Cerebellar cortex (tissue), 1 donor: ENCODE measurements at regions not wholly inside any gene's neighbourhood (a gene's known extent, or its start where the extent isn't known, plus 50 kb on each side); places are given as distances from the start of the nearest gene placed in this dataset.

Source experiments
- DNase-seq: peaks from one replicate; pipeline ENCODE4 v3.0.0-alpha.2; 2015; ENCODE audit warnings: low spot score

DNA sequence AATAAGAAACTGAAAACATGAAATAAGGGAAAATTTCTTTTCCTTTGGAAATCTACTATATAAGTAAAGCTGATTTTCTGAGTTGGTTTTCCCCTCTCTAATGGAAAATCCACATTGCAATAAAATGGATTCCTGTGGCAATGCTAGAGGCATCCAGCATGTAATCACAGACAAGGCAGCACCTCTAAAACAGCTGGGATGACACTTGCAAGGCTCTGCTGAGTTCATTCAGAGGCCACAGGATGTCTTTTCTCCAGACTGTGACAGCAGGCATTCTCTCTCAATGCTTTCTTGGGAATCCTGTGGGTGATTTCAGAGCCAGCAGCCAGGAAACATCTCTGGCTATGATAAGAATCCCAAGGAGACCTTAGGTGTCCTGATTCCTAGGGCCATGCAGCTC, 201.3 kb upstream of the BLID start:
- DNase-seq = no peak

GRCh38 chr11:122313581-122313980, 197.6 kb upstream of the BLID start:
- DNase-seq = no peak

- no peak for DNase-seq
These were observed 195.3 kb upstream of the BLID start for GRCh38 chr11:122311216-122311755.

DNA sequence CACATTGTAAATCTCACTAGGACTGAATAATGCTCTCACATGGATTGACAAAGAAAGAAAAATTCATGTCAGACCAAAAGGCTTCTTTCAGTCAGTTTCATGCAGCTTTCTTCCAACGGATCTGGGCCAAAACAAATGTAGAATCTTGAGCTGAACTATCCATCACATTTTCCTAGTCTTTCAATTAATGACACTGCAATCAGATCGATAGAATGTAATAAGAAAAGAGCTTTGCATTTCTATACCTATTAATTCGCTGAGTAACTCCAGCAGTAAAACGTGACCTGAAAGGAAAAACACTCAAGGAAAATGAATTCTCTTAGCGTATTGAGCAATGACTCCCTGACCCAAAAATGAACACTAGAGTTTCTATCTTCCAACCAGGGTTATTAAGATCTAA, 194.8 kb upstream of the BLID start:
- DNase-seq = no peak

DNA sequence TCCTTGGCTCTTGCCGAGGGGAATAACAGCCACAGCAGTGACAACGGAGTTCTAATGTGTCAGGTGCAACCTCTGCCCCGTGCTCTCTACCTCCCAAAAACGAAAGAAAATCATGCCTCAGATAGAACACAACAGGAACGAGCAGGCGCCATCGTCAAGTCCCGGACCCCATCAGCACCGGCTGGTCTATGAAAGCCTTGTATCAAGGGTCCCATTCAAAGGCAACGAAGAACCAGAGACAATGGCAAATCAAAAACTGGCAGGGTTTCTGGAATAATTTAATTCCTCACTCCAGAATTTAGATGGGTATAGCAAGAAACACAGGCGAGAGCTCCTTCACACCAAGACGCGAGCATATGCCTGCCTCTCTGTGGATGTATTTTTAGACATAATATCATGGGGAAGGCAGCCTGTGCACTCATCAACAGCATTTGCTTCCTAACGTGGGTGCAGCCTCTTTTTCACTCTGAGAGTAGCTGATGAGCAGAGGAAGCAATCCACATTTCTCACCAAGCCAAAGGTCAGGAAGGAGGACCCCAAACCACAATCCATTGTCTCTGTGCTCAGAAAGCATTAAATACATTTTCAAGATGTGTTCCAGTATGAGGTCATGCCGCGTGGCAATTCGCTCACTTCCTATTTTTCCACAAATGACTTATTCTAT, 193.4 kb upstream of the BLID start:
- DNase-seq = peak; percentile 1

- DNase-seq = no peak
These were observed 192.2 kb upstream of the BLID start for GRCh38 chr11:122308226-122308625.

DNA sequence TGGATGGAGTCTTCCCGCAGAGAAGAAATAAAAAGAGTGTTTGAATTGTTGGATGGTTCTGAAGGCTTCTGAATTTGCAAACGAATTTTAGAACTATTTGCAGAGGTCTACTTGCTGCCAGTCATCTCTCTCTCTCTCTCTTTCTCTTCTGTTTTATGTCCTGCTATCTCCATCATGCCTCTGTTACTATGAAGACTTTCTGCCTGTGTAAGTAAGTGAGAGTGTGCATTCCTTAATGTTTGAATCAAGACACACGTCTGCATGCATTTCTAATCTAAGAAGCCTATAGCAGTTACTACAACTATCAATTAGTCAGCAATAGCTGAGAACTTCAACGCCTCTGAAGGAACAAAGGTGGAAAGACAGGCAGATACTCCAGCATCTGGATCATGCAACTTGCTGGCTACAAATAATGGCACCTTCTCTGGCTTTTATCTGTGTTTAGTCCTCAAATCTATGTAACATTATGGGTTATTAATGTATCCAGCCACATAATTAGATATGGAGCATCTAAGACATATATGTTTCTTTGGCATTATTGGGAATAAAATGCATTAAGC, 191.5 kb upstream of the BLID start:
- DNase-seq = no peak

- no peak for DNase-seq
These were observed 190.9 kb upstream of the BLID start for GRCh38 chr11:122306831-122307391.

DNA sequence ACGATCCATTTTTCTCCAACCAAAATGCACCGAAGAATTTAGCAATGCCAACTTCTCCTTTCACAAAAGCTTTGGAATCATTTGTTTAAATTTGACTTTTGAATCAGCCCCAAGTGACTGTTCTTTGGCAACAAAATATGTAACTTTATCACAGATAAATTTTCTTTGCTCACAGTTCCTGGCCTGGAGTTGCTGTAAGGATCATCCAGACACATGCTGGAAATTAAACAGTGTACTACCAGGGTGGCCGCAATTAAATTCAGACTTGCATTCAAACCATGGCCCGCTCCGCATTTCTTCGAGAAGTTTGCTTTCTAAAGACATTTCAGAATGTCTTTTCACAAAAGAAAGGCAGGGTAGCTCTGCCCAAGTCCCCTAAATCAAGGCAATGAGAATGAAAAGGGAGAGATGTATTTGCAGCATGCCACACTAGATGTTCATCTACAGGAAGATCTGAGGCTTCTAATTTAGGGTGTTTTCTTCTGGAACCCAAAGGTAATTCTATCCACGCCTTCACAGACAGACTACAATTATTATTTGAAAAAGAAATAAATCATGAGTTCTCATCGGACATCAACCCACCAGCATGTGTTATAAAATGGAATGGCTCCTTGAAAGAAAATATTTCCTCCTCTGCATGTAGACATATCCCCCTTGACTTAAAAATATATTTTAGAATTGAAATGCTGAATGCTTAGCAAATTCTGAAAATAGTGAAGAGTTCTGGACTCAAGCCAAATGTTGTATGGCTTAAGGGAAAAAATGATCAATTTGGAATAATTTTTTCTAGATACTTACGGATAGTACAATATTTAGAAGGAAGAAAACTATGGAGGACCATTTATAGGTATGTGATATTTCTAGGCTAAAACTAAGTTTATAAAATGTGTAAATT, 189.7 kb upstream of the BLID start:
- no peak for DNase-seq

GRCh38 chr11:122304973-122305372, 189.0 kb upstream of the BLID start:
- DNase-seq = no peak

- no peak for DNase-seq
These were observed 188.3 kb upstream of the BLID start for GRCh38 chr11:122304306-122304705.

- DNase-seq = no peak
These were observed 178.0 kb upstream of the BLID start for GRCh38 chr11:122294041-122294440.

- DNase-seq = no peak
These were observed 177.4 kb upstream of the BLID start for GRCh38 chr11:122293296-122294023.

- DNase-seq = no peak
These were observed 171.4 kb upstream of the BLID start for GRCh38 chr11:122287401-122287800.

DNA sequence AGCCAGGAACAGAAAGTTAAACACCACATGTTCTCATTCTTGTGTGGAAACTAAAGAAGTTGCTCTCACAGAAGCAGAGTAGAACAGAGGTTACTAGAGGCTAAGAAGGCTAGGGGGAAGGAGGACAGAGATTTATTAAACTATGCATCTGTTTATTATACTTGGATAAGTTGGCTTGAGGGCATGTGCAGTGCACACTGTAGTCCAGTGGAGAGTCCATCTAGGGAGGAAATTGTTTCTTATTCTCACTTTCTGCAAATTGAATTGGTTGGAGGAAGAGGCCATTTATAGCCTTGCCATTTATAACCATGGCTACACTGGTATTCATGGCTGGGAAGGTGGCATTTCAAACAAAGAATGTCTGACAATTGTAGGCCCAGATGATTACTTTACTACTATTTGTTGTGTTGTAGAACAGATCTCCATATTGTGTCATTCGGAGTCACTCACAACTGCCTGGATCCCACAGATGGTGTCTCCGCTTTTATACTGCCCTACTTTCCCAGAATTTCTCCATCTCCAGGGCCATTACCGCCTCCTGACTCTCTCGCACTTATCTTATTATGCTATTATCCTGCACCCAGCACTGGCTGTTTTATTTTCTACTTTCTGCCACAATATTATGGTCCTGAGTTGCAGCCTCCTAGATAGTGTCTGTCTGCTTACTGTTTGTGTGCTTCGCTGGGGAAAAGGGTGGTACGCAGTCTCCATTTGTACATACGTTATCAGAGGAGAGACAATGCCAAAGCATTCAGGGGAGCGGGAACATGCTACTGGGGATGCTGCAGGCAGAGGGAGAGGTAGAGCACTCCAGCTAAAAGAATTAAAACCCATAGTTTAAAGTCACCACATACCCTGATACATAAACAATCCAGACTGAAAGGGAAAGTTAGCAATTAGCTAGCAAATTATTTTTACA, 169.3 kb upstream of the BLID start:
- DNase-seq = no peak

GRCh38 chr11:122280870-122281269, 164.9 kb upstream of the BLID start:
- no peak for DNase-seq

- no peak for DNase-seq
These were observed 163.2 kb upstream of the BLID start for GRCh38 chr11:122279194-122279593.

GRCh38 chr11:122277493-122277892, 161.5 kb upstream of the BLID start:
- no peak for DNase-seq

GRCh38 chr11:122276221-122276620, 160.2 kb upstream of the BLID start:
- no peak for DNase-seq

- no peak for DNase-seq
These were observed 159.5 kb upstream of the BLID start for GRCh38 chr11:122275508-122275907.
